Mononuclear cell (primary cell): ENCODE measurements at regions not wholly inside any gene's neighbourhood (a gene's known extent, or its start where the extent isn't known, plus 50 kb on each side); places are given as distances from the start of the nearest gene placed in this dataset.

Source experiments
- H3K27me3 ChIP-seq: 2 replicates; pipeline ENCODE4 v1.6.0; 2011; ENCODE audit warnings: low read length, control low read depth; ENCODE audit not compliant: insufficient read depth
- H3K4me1 ChIP-seq: 2 replicates; pipeline ENCODE4 v1.5.1; 2011; ENCODE audit warnings: mild to moderate bottlenecking, low read length, control low read depth; ENCODE audit not compliant: insufficient read depth
- H3K4me3 ChIP-seq: 2 replicates; pipeline ENCODE4 v1.5.1; 2011; ENCODE audit warnings: mild to moderate bottlenecking, low read length, moderate library complexity
- H3K9me3 ChIP-seq: 2 replicates; pipeline ENCODE4 v1.5.1; 2011; ENCODE audit warnings: low read depth, mild to moderate bottlenecking, control low read depth, low read length

DNA sequence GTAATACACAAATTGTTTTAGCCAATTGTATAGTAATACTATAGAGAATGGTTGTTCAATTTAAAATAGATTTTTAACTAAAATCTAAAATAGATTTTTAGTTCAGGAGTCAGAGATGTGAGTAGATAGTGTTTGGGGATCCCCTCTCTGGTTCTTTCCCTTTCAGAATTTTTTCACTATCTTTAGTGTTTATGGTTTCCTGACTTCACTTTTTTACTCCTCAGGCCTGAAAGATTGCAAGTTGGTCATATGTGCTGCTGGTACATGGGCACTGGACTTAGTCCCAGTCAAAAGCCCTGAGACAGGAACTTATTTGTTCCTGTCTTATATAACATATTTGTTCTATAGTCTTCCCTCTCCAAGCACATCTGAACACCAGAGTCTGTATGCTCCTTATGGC lies 96.8 kb upstream of the ATP1B1 start:
- Histone ChIP-seq H3K27me3 (no peaks in the 10 kb centered on the region), H3K4me1 (no peaks in the 10 kb centered on the region), H3K4me3 (no peak overlapping the region), H3K9me3 (no peaks in the 10 kb centered on the region)

DNA sequence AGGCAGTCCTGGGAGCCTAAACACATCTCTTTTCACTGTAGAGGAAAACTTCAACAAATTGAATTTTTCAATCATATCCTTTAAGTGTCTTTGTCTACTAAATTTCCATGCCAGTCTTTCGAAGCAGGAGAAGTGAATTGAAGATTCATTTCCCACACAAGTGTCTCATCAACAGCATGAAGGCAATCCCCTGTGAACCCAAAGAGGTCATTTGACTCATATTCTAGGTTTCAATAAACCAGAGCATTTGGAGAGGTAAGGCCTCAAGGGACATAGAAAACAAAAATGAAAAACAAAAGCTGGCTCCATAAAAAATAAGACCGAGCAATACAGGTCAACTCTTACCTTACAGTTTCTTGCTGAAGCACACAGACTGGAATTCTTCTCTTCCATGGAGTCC lies 94.1 kb upstream of the ATP1B1 start:
- H3K4me3 ChIP-seq, result no peak overlapping the region
- no peaks in the 10 kb centered on the region for H3K4me1 ChIP-seq
- H3K27me3 ChIP-seq, result no peaks in the 10 kb centered on the region
- no peaks in the 10 kb centered on the region for H3K9me3 ChIP-seq

DNA sequence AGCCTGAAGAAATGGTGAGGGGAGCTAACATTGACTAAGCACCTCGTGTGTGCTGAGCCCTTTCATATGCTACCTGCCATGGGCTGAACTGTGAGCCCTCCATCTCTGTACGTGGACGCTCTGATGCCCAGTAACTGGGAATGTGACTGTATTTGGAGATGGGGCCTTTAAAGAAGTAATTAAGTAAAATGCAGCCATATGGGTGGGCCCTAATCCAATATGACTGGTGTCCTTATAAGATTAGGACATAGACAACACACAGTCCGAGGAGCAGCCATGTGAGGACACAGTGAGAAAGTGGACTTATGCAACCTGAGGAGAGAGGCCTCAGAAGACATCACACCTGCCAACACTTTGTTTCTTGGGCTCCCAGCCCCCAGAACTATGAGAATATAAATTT lies 92.7 kb upstream of the ATP1B1 start:
- Histone ChIP-seq H3K4me1 (no peaks in the 10 kb centered on the region), H3K27me3 (no peaks in the 10 kb centered on the region), H3K4me3 (no peak overlapping the region), H3K9me3 (no peaks in the 10 kb centered on the region)

DNA sequence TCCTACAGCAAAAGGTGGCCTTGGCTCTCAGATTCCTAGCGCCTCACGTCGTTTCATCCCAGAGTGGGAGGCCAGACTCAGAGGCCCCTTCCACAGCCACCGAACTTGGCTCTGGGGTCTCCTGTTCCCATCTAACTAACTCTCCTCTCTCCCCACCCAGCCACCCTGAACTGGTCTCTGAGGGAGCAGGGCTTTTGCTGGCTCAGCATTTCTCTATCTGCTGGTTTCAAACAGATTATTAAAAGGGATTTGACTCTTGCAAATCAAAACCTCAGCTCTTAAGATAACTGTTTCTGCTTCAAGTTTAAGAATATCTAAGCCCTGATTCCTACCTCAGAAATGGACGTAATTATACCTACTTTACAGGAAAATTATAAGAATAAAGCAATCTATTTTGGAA lies 91.0 kb upstream of the ATP1B1 start:
- Histone ChIP-seq H3K9me3 (no peaks in the 10 kb centered on the region), H3K27me3 (no peaks in the 10 kb centered on the region), H3K4me1 (no peaks in the 10 kb centered on the region), H3K4me3 (no peak overlapping the region)

DNA sequence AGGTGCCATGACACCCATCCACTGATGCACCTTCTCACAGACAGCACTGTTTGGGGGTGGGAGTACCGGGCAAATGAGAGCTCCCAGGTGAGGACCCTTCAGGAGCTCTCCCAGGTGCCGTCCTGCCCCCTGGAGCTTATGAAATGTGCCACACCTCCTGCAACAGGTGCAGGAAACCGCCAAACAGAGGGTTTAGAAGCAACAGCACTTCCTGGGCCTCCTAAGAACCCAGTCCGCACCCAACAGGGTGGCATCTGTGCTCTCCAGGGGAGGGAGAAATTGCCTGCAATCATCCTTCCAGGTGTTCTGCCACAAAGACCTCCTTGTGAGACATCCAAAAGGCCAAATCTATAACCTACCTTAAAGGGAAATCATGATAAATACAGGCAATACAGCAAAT lies 87.7 kb upstream of the ATP1B1 start:
- Histone ChIP-seq H3K9me3 (no peaks in the 10 kb centered on the region), H3K27me3 (no peaks in the 10 kb centered on the region), H3K4me3 (no peak overlapping the region), H3K4me1 (no peaks in the 10 kb centered on the region)

DNA sequence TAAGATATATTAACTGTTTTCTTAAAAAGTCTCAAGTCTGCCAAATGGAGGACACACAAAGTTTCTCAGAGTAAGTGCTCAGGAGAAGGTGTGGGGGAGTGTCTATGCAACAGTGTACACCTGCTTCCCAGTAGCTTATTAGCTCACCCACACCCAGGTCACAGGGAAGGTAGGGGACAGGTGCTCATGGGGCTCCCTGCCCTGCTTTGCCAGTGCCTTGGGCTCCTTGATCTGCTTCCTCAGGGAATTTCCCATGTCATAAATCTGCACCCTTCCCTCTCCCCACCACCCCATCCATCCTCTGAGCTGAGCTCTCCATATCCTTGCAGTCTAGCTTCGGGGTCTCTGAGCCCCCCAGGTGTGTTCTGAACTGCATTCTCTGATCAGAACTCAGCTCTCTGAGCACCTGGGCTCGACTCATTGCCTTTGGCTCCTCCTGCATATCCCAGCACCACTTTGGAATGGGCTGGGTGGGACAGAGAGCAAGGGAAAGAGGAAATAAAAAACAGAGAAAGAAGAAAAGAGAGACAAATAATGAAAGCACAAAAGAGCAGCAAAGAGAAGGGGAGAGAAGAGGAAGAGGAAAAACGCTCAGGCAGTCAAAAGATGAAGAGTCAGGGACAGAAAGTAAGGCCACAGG lies 87.0 kb upstream of the ATP1B1 start:
- no peaks in the 10 kb centered on the region for H3K9me3 ChIP-seq
- no peak overlapping the region for H3K4me3 ChIP-seq
- no peaks in the 10 kb centered on the region for H3K27me3 ChIP-seq
- no peaks in the 10 kb centered on the region for H3K4me1 ChIP-seq

DNA sequence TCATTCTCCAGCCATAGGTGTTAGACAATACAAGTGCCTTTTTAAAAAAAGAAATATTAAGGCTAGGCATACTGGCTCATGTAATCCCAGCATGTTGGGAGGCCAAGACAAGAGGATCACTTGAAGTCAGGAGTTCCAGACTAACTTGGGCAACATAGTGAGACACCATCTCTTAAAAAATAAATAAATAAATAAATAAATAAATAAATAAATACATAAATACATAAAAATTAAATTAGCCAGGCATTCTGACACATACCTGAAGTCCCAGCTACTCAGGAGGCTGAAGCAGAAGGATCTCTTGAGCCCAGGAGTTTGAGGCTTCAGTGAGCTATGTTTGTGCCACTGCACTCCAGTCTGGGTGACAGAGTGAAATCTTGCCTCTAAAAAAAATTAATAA lies 85.8 kb upstream of the ATP1B1 start:
- Histone ChIP-seq H3K4me1 (no peaks in the 10 kb centered on the region), H3K4me3 (no peak overlapping the region), H3K9me3 (no peaks in the 10 kb centered on the region), H3K27me3 (no peaks in the 10 kb centered on the region)

DNA sequence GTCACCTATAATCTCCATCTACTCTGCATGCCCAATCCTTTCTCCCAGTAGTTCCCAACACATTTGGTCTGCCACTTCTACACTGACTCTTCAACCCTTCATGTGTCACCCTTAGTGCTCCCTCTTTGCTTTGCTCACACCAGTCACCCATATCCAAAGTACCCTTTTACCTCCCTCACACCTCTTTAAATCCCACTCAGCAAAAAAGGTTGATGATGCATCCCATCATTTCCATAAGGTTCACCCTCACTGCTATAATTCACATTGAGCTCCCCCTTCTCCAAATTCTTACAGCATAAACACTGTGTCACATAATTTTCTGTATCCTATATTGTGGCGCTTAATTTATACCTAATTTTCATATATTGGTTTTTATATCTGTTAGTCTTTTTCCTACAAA lies 83.8 kb upstream of the ATP1B1 start:
- no peaks in the 10 kb centered on the region for H3K4me1 ChIP-seq
- no peak overlapping the region for H3K4me3 ChIP-seq
- no peaks in the 10 kb centered on the region for H3K27me3 ChIP-seq
- no peaks in the 10 kb centered on the region for H3K9me3 ChIP-seq

DNA sequence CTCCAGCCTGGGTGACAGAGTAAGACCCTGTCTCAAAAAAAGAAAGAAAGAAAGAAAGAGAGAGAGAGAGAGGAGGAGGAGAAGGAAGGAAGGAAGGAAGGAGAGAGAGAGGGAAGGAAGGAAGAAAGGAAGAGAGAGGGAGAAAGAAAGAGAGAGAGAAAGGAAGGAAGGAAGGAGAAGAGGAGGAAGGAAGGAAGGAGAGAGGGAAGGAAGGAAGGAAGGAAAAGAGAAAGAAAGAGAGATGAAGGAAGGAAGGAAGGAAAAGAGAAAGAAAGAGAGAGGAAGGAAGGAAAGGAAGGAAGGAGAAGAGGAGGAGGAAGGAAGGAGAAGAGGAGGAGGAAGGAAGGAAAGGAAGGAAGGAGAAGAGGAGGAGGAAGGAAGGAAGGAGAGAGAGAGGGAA lies 82.2 kb upstream of the ATP1B1 start:
- Histone ChIP-seq H3K9me3 (no peaks in the 10 kb centered on the region), H3K4me3 (no peak overlapping the region), H3K27me3 (no peaks in the 10 kb centered on the region), H3K4me1 (no peaks in the 10 kb centered on the region)

DNA sequence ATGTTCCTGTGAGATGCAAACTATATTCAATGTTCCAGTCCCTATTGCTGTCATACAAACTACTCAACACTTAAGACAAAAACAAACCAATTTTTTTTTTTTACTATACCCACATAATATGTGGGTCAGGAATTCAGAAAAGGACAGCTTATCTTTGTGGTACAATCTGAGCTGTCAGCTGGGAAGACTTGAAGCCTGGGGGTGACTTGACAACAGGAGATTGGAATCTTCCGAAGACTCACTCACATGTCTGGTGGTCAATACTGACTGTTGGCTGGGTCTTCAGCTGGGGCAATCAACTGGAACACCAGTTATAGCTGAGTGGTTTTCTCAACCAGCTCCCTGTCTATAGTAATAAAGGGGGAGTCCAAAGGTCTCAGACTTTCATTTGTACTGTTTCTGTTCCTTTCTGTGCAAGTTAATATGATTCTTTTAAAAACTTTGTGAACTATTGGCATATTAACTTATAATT lies 81.7 kb upstream of the ATP1B1 start:
- Histone ChIP-seq H3K4me1 (no peaks in the 10 kb centered on the region), H3K27me3 (no peaks in the 10 kb centered on the region), H3K9me3 (no peaks in the 10 kb centered on the region), H3K4me3 (no peak overlapping the region)

DNA sequence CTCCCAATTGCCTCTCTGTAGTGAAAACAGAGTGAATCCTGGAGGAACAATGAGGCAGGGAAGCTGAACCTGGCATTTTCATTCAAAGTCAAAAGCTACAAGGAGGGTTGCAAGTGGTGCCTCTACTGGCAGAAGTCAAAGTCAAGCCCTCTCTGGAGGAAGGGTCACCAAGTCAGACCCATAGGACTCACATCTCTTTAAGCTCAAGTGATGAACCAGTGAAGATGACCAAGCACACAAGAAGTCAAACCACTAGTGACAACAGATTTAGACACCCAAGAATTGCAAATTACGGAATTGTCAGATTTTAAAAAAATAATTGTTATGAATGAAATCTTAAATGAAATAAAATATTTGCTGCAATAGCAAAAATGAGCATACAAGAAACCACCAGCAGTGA lies 81.1 kb upstream of the ATP1B1 start:
- no peaks in the 10 kb centered on the region for H3K27me3 ChIP-seq
- H3K4me1 ChIP-seq, result no peaks in the 10 kb centered on the region
- no peak overlapping the region for H3K4me3 ChIP-seq
- no peaks in the 10 kb centered on the region for H3K9me3 ChIP-seq

DNA sequence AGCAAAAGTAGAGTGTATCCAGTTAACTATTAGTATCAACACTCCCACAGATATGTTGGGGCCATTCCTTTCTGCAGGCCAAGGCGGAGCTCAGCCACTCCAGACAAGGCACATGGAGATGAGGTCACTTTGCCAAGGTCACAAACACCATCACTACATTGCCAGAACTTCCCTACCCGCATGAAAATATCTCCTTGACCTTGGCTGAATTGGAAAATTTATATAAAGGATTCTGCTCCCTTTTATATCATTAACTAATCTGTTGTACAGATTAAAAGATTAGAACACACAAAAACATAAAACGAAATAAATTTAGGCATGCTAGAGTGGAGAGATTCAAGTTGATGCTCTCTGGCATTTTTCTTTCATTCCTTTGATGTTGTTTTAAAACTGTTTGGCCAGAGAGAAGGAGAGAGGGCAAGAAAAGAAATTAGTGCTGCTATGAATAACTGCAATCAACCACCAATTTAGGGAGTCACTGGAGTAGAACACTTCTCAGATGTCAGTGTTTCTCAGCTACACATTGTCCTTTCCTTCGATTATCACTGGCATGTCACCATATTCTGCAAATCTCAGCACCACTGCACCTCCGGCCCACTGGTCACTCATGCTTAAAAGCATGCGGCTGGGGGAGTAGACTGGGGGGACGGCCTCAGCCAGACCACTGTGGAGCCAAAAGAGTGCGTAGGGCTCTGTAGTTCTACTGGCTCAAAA lies 78.7 kb upstream of the ATP1B1 start:
- H3K27me3 ChIP-seq, result no peaks in the 10 kb centered on the region
- H3K9me3 ChIP-seq, result no peaks in the 10 kb centered on the region
- no peaks in the 10 kb centered on the region for H3K4me1 ChIP-seq

DNA sequence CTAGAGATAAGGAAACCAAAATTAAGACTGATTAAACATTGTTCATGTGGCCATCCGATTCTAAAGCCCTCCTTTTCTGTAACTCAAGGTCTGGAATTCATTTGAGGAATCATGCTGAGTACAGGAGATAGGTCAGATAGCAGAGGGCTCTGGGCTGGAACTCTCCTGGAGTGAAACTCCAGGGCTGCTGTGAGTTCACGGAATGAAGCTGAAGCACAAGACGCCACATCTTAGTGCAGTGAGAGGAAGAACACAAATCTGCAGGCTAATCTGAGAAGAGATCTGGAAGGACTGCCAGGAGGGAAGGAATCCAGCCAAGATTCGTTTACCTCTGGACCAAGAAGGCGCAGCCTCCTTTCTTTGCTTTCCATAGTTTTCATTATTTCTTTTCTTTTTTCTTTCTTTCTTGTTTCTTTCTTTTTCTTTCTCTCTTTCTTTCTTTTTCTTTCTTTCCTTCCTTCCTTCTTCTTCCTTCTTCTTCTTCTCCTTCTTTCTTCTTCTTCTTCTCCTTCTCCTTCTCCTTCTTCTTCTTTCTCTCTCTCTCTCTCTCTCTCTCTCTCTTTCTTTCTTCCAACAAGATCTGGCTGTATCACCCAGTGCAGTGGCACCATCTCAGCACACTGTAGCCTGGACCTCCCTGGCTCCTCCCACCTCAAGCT lies 74.8 kb upstream of the ATP1B1 start:
- Histone ChIP-seq H3K4me1 (no peaks in the 10 kb centered on the region), H3K27me3 (no peaks in the 10 kb centered on the region), H3K4me3 (no peak overlapping the region), H3K9me3 (peaks cover 4% of the 10 kb centered on the region)

More for the DNA sequence above, 78.7 kb upstream of the ATP1B1 start:
- H3K4me3 ChIP-seq, result no peak overlapping the region

DNA sequence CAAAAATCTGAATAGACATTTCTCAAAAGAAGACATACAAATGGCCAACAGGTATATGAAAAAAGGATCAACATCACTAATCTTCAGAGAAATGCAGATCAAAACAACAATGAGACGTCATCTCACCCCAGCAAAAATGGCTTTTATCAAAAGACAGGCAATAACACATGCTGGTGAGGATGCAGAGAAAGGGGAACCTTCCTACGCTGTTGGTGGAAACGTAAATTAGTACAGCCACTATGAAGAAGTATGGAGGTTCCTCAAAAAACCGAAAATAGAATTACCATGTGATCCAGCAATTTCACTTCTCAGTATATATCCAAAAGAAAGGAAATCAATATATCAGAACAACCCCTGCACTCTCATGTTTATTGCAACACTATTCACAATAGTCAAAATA lies 65.1 kb upstream of the ATP1B1 start:
- H3K4me1 ChIP-seq, result peaks cover 44% of the 10 kb centered on the region
- H3K4me3 ChIP-seq, result no peak overlapping the region
- H3K27me3 ChIP-seq, result no peaks in the 10 kb centered on the region
- peaks cover 14% of the 10 kb centered on the region for H3K9me3 ChIP-seq

DNA sequence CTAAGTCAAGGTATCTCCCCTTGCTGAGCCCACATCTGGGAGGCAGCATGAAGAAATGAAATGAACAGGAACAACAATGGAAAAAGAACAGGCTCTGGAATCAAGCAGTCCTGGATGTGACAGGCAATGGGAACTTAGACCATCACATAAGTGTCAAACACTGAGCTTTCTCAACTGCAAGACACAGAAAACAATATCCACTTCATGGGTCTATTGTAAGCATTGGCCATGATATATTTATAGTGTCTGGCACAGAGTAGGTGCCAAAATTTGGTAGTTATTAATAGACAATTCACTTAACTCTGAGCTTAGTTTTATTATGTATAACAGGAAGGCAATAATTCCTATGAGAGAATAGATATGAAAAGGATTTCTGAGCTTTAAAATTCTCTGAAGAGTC lies 64.1 kb upstream of the ATP1B1 start:
- Histone ChIP-seq H3K4me3 (no peak overlapping the region), H3K9me3 (peaks cover 4% of the 10 kb centered on the region), H3K27me3 (no peaks in the 10 kb centered on the region), H3K4me1 (peaks cover 44% of the 10 kb centered on the region)

DNA sequence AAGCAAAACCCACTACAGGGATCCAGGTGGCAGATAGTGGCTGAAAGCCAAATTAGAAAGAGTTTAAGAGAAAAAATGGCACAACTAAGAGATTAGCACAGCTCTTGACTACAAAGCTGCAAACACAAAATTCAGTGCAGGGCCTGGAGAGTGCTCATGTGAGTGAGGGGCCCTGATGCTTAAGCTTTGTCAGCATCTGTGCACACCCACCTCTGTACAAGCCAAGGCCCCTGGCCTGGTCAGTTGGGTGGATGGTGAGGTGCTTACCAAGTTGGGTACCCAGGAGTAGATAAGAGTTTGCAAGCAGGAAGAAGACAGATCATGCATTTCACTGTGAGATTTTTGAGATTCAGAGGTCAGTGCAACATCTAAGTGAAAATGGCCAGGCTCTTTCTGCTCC lies 62.7 kb upstream of the ATP1B1 start:
- no peaks in the 10 kb centered on the region for H3K9me3 ChIP-seq
- H3K4me1 ChIP-seq, result peaks cover 55% of the 10 kb centered on the region
- H3K4me3 ChIP-seq, result no peak overlapping the region

More for the DNA sequence above, 62.7 kb upstream of the ATP1B1 start:
- no peaks in the 10 kb centered on the region for H3K27me3 ChIP-seq
